ENCODE measurements at regions not wholly inside any gene's neighbourhood (a gene's known extent, or its start where the extent isn't known, plus 50 kb on each side); places are given as distances from the start of the nearest gene placed in this dataset.

- intact Hi-C loops (cut with DNase I): no loop called here
- Histone ChIP-seq H3K36me3 (no peaks in the 10 kb centered on the region), H3K27me3 (no peaks in the 10 kb centered on the region), H3K9me3 (no peaks in the 10 kb centered on the region), H3K9ac (ENCODE audit: low read depth in 2 of 2, low read length in 2 of 2) (no peak overlapping the region), H3K27ac (no peak overlapping the region), H3K4me3 (no peak overlapping the region), H3K4me1 (no peaks in the 10 kb centered on the region)
- TF ChIP-seq CTCF (IDR thresholded peaks at IDR 0.05): no peak
- DNase-seq: no peak
Measured at GRCh38 chr2:185471441-185471840, 267.2 kb upstream of the FSIP2 start.

- Histone ChIP-seq H3K4me3 (no peak overlapping the region), H3K4me1 (no peaks in the 10 kb centered on the region), H3K9me3 (no peaks in the 10 kb centered on the region), H3K27ac (no peak overlapping the region), H3K9ac (ENCODE audit: low read depth in 2 of 2, low read length in 2 of 2) (no peak overlapping the region), H3K27me3 (no peaks in the 10 kb centered on the region), H3K36me3 (no peaks in the 10 kb centered on the region)
- no peak for DNase-seq
- TF ChIP-seq CTCF (IDR thresholded peaks at IDR 0.05): no peak
- intact Hi-C loops (cut with DNase I): no loop called here
Measured at GRCh38 chr2:185472574-185472973, 266.0 kb upstream of the FSIP2 start.

GRCh38 chr2:185473838-185474237, 264.8 kb upstream of the FSIP2 start:
- intact Hi-C loops (cut with DNase I): no loop called here
- Histone ChIP-seq H3K27me3 (no peaks in the 10 kb centered on the region), H3K36me3 (no peaks in the 10 kb centered on the region), H3K27ac (no peak overlapping the region), H3K4me3 (no peak overlapping the region), H3K4me1 (no peaks in the 10 kb centered on the region), H3K9ac (ENCODE audit: low read depth in 2 of 2, low read length in 2 of 2) (no peak overlapping the region), H3K9me3 (no peaks in the 10 kb centered on the region)
- TF ChIP-seq CTCF (IDR thresholded peaks at IDR 0.05): no peak
- DNase-seq: no peak

- H3K27ac ChIP-seq: no peak overlapping the region
- DNase-seq: no peak
Measured at GRCh38 chr2:185475914-185476313, 262.7 kb upstream of the FSIP2 start.

GRCh38 chr2:185477452-185477851, 261.2 kb upstream of the FSIP2 start:
- H3K4me3 ChIP-seq: no peak overlapping the region

More at GRCh38 chr2:185475914-185476313, 262.7 kb upstream of the FSIP2 start:
- intact Hi-C loops (cut with DNase I): no loop called here
- no peaks in the 10 kb centered on the region for H3K4me1 ChIP-seq
- no peaks in the 10 kb centered on the region for H3K36me3 ChIP-seq
- H3K9ac ChIP-seq (ENCODE audit: low read depth in 2 of 2, low read length in 2 of 2): no peak overlapping the region
- H3K9me3 ChIP-seq: no peaks in the 10 kb centered on the region
- no peaks in the 10 kb centered on the region for H3K27me3 ChIP-seq
- no peak for TF ChIP-seq CTCF (IDR thresholded peaks at IDR 0.05)
- H3K4me3 ChIP-seq: no peak overlapping the region

More at GRCh38 chr2:185477452-185477851, 261.2 kb upstream of the FSIP2 start:
- no peak for DNase-seq
- no peaks in the 10 kb centered on the region for H3K4me1 ChIP-seq
- H3K27ac ChIP-seq: no peak overlapping the region
- no peaks in the 10 kb centered on the region for H3K36me3 ChIP-seq
- intact Hi-C loops (cut with DNase I): no loop called here
- H3K9me3 ChIP-seq: no peaks in the 10 kb centered on the region
- no peak overlapping the region for H3K9ac ChIP-seq (ENCODE audit: low read depth in 2 of 2, low read length in 2 of 2)
- H3K27me3 ChIP-seq: no peaks in the 10 kb centered on the region
- no peak for TF ChIP-seq CTCF (IDR thresholded peaks at IDR 0.05)

Data from colonic mucosa (tissue), 4 donors.